ENCODE measurements at regions not wholly inside any gene's neighbourhood (a gene's known extent, or its start where the extent isn't known, plus 50 kb on each side); places are given as distances from the start of the nearest gene placed in this dataset.
"Not testable (repeated sequence)": the region's sequence is repeated elsewhere in the genome, so short reads cannot be mapped to it uniquely, and the experiment has no call there.

DNA sequence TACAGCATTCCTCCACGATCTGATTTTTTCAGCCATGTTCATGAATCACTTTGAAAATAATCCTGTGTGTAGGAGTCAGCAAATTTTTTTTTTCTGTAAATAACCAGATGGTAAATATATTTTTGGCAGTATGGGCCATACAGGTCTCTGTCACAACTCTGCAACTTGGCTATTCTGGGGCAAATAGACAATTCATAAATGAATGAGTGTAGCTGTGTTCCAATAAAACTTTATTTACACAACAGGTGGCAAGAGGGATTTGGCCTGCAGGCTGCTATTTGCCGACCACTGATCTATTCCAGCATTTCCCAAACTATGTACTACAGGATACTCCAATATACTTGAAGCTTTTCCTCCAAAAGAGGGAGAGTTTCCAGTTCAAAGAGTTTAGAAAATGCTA is 78.7 kb upstream of the SVIL start:
- DNase-seq = no peak

DNA sequence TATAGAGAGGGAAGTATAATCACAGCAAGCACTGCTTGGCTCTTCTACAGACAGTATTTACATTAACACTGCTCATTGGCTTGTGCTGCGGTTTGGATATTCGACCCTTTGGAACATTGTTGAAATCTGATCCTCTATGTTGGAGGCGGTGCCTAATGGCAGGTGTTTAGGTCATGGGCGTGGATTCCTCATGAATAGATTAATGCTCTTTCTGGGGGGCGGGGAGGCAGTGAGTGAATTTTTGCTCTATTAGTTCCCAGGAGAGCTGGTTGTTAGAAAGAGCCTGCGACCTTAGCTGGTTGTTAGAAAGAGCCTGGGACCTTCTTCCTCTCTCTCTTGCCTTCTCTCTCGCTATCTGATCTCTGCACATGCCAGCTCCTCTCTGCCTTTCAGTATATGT is 77.3 kb upstream of the SVIL start:
- peak; percentile 65 for DNase-seq

DNA sequence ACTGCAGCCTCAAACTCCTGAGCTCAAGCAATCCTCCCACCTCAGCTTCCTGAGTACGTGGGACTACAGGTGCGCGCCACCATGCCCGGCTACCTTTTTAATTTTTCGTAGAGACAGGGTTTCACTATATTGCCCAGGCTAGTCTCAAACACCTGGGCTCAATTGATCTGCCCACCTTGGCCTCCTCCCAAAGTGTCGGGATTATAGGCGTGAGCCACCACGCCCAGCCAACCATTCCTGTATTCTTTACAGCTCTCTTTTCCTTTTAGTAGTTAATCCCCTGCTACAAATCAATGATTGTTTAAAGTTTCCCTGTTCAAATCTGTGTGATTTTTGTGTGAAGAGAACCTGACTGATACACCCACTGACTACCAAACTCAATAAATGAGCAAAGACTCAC is 75.4 kb upstream of the SVIL start:
- no peak for DNase-seq

DNA sequence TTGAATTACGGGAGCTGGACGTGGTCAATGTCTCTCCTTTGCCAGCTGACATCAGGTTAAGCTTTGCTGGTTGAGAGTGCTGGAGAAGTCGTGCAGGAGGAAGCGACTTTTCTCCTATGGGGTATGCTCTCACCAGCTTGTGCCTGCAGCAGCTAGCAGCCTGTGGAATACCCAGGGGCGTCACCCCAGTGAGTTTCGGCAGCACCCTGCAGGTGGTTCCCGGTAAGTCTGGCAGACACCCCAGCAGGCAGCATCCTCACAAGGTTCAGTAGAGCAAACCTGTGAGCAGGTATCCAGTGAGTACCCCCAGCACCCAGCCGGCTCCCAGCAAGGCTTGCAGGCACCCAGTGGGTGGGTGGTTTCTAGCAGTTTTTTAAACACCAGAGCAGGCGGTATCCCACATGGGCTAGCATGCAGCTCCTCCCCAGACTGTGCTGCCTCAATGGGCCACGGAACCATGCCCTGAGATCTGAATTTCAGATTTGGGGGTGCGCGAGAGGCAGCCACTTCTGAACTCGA is 74.8 kb upstream of the SVIL start:
- no peak for DNase-seq

DNA sequence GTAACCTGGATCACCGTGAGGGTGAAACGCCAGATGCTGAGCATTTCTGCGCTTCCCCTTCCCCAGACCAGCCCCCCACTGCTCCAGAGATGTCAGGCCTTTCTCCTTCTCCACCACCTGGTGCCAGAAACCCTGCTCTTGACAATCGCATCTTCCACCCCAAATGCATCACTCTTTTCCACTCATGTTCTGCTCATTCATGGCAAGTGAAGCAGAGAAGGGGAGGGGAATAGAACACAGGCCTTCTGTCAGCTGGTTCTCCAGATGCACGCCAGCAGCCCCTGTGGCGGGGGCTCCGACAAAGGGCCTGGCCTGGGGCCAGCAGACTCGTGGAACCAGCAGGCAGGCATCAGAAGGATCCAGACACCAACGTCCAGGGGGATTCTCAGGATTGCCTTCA is 68.5 kb upstream of the SVIL start:
- DNase-seq = peak; percentile 27

DNA sequence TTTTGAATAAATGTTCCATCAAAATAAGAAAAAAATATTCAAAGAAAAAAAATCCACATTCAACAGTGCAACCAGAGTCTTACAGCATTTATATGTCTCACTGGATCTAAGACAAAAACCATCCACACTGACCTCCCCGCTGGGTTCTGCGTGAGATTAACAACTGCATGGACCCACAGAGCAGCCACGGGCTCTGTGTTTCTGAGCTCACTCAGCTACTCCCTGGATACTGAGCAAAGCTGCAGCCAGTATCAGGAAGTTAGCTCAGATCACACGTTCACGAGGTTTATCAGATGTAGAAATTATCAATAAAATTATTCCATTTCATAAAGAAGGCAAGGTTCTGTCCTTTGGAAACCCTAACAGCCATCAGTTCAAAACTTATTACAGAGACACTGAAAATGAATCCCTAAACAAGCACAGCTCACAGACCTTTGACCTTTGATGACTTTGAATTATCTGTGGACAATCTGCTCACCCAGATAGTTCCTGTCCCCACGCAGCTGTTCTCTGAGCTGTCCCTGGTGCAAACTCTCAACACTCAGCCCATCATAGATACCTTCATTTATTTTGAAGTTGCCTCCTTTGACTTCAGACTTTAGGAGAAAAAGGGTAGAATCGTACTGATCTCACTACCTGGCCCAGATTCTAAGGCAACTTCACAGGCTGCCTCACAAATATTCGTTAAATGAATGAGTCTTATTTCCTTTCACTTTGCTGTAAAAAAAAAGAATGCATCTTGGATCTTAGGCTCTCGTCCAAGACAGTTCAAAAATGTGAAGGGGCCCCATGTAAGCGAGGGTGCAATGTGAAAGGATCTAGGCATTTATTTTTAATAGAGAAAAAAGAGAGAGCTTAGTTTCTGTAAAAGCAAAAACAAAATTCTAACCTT is 67.7 kb upstream of the SVIL start:
- no peak for DNase-seq

DNA sequence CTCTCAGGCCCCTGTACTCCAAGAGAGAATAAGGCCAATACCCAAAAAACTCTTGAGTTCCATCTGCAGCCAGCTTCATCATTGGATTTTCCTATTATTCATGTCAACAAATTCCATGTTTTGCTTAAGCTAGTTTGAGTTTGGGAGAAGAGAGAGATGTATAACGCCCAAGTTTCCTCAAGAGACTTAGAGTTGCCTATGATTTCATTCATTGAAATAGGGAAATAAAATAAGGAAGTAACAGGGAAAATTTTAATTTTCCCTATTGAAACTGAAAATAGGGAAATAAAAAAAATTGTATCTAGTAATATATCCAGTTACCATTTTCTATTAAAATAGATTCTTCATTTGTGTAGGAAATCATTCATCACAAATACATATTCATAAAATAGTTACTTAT is 66.5 kb upstream of the SVIL start:
- no peak for DNase-seq

DNA sequence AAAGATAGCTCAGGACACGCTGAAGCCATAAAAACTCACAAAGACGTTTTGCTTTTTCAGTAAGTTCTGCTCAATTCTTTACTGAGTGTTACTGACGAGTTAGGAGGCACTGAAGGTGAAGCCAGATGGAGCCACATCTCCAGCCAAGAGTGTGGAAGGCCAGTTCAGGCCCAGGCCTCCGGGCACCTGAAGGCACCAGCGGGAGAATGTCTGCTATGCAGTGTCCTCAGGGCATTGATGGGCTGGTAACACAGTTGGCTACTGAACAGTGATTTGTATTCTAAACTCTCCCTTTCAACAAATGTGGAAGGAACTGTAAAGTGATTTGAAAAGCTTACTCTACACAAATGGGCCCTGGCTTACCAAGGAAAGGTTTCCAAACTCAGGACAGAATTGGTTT is 64.8 kb upstream of the SVIL start:
- no peak for DNase-seq

DNA sequence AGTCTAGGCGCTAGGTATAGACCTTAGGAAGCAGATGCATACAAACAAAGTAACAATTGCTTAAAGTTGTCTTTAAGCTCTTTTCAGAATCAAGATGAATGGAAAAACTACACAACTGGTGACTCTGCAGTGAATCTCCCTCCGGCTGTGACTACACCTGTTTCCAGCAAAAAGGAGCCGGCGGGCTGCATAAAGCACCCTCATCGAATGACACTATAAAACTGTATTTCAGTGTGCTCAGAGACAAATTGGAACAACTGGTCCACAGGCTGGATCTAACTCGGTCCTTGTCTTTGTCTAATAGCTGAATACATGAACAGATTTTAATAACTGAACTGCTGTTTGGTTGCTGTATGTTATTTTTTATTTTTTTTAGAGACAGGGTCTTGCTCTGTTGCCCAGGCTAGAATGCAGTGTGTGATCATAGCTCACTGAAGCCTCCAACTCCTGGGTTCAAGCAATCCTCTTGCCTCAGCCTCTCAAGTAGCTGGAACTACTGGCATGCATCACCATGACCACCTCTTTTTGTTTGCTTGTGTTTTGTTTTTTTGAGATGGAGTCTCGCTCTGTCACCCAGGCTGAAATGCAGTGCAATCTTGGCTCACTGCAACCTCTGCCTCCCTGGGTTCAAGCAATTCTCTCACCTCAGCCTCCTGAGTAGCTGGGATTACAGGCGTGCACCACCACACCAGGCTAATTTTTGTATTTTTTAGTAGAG is 64.2 kb upstream of the SVIL start:
- DNase-seq = no peak

DNA sequence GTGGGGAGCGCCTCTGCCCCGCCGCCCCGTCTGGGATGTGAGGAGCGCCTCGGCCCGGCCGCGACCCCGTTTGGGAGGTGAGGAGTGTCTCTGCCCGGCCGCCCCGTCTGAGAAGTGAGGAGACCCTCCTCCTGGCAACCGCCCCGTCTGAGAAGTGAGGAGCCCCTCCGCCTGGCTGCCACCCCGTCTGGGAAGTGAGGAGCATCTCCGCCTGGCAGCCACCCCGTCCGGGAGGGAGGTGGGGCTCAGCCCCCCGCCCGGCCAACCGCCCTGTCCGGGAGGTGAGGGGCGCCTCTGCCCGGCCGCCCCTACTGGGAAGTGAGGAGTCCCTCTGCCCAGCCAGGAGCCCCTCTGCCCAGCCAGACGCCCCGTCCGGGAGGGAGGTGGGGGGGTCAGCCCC is 61.8 kb upstream of the SVIL start:
- DNase-seq = not testable (repeated sequence)

DNA sequence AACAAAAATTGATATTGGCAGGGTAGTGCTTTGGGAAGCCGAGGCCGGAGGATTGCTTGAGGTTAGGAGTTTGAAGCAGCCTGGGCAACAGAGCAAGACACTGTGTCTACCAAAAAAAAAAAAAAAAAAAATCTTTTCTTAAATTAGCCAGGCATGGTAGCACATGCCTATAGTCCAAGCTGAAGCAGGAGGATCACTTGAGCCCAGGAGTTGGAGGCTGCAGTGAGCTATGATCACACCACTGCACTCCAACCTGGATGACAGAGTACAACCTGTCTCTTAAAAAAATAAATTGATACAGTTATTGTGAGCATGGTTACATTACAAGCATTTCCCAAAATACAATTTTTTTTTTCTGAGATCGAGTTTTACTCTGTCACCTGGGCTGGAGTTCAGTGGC is 59.4 kb upstream of the SVIL start:
- no peak for DNase-seq

DNA sequence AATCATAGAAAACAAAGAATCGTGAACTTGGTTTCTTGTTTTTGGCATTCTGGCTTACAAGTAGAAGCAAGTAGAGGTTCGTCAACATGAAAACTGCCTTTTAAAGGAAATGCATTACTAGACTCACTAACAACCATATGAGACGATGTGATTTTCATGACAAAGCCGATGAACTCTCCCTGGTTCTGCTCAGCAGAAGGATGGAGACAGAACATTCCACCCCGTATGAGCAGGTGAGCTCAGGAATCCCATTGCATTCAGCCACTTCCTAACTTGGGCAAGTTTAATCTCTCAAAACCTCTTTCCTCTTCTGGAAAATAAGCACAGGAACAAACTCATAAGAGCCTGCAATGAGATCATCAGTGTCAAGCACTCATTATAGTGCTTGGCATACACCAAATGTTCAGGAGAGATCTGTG is 57.4 kb upstream of the SVIL start:
- DNase-seq = no peak

DNA sequence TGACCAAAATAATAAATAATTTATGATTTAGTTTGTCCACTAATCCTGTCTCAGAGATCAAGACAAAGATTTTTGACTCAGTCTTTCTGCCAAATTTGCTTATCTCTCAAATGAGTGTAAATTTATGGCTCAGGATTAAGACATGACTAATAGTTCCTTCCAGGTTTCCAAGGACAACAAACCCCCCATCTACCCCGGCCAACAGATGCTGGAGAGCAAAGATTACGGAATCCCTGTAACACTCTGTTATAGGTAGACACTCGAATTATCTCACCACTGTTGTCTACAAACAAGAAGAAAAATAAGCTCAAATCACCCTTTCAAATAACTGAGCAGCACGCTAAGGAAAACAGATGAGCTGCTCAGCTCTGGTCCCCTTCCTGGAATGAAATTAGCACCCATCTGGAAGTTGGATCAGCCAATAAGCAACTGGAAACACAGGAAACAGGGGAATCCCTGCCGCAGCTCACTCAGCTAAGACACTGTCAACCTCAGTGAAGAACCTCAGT is 56.8 kb upstream of the SVIL start:
- DNase-seq = no peak

DNA sequence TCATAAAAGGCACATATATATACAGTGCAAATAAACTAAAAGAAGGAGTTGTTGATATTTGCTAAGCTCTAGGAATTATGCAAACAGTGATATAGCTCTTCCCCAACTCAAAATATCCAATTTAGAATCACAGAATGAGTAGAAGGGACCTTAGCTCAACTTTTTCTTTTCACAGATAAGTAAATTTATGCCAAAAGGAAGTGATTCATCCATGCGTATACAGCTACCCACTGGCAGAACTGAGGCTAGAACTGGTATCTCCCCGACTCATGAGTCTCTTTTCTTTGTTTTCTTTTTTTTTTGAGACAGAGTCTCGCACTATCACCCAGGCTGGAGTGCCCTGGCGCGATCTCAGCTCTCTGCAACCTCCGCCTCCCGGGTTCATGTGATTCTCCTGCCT is 54.2 kb upstream of the SVIL start:
- no peak for DNase-seq

DNA sequence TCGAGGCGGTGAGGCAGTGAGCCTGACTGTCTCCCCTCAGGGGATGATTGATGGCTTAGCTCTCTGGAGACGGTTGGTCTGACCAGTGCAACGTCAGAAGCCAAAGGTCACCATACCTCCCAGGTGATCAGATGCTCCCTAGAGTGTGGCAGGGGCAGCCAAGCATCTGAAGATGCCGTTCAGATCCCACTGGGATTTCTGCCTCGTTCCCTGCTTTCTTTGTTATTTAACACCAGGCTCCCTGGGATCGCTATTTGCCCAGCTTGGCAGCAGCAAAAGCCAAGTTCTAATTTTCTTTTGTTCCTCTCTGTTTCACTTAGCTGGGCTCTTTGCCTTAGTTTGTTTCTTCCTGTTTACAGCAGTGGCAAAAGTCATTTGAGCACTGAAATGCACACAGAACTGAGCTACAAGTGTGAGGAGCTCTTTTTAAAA is 53.5 kb upstream of the SVIL start:
- DNase-seq = no peak

DNA sequence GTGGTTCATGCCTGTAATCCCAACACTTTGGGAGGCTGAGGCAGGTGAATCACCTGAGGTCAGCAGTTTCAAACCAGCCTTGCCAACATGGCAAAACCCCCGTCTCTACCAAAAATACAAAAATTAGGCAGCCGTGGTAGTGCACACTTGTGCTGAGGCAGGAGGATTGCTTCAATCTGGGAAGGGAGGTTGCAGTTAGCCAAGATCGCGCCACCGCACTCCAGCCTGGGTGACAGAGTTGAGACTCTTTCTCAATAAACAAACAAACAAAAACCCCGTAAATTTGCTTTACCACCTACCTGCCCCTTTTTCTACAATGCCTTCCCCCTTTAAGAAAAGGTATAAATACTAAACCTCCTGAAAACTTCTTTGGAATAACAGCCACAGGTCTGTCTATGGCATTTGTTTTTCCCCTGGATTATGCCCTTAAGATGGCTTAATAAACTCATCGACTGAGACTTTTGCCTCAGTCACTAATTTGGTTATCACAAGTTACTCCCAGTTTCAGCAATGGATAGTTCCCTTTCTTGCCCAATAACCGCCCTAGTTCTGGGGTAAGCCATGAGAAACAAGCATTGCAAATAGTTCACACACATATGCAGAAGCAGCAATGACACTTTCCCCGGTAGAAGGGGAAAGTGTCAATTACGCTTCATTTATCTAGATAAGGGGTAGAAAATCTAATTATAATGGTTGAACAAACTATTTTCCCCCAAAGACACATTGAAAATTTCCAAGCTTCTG is 52.8 kb upstream of the SVIL start:
- DNase-seq = no peak

DNA sequence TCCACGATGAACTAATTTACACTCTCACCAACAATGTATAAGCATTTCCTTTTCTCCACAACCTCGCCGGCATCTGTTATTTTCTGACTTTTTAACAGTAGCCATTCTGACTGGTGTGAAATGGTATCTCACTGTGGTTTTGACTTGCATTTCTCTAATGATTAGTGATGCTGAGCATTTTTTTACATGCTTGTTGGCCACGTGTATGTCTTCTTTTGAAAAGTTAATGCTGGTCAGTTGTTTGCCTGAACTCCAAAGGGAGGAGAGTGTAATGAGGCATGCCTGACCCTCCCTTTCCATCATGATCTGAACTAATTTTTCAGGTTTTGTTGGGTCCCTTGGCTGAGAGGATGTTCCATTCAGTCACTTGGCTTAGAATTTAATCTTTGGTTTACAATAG is 50.7 kb upstream of the SVIL start:
- no peak for DNase-seq
